ENCODE measurements at regions not wholly inside any gene's neighbourhood (a gene's known extent, or its start where the extent isn't known, plus 50 kb on each side); places are given as distances from the start of the nearest gene placed in this dataset.

GRCh38 chr2:128982001-128982400 lies 663.3 kb upstream of the HS6ST1 start:
- no peak for DNase-seq (ENCODE audit: extremely low read depth in 1 of 2, low read depth in 1 of 2)

GRCh38 chr2:128982670-128983069 lies 664.0 kb upstream of the HS6ST1 start:
- no peak for DNase-seq (ENCODE audit: extremely low read depth in 1 of 2, low read depth in 1 of 2)

- DNase-seq (ENCODE audit: extremely low read depth in 1 of 2, low read depth in 1 of 2) = no peak
These were observed 664.4 kb upstream of the HS6ST1 start for GRCh38 chr2:128983094-128983493.

GRCh38 chr2:128984081-128984480 lies 665.4 kb upstream of the HS6ST1 start:
- no peak for DNase-seq (ENCODE audit: extremely low read depth in 1 of 2, low read depth in 1 of 2)

- DNase-seq (ENCODE audit: extremely low read depth in 1 of 2, low read depth in 1 of 2) = no peak
These were observed 666.2 kb upstream of the HS6ST1 start for GRCh38 chr2:128984855-128985254.

- DNase-seq (ENCODE audit: extremely low read depth in 1 of 2, low read depth in 1 of 2) = no peak
These were observed 667.5 kb upstream of the HS6ST1 start for GRCh38 chr2:128986026-128986715.

GRCh38 chr2:128986867-128987268 lies 668.2 kb upstream of the HS6ST1 start:
- DNase-seq (ENCODE audit: extremely low read depth in 1 of 2, low read depth in 1 of 2) = no peak

- no peak for DNase-seq (ENCODE audit: extremely low read depth in 1 of 2, low read depth in 1 of 2)
These were observed 669.7 kb upstream of the HS6ST1 start for GRCh38 chr2:128988326-128988725.

- DNase-seq (ENCODE audit: extremely low read depth in 1 of 2, low read depth in 1 of 2) = no peak
These were observed 670.3 kb upstream of the HS6ST1 start for GRCh38 chr2:128988967-128989366.

- DNase-seq (ENCODE audit: extremely low read depth in 1 of 2, low read depth in 1 of 2) = no peak
These were observed 676.4 kb upstream of the HS6ST1 start for GRCh38 chr2:128995086-128995485.

- DNase-seq (ENCODE audit: extremely low read depth in 1 of 2, low read depth in 1 of 2) = no peak
These were observed 677.4 kb upstream of the HS6ST1 start for GRCh38 chr2:128996078-128996477.

GRCh38 chr2:128997166-128997866 lies 678.6 kb upstream of the HS6ST1 start:
- DNase-seq (ENCODE audit: extremely low read depth in 1 of 2, low read depth in 1 of 2) = no peak

- DNase-seq (ENCODE audit: extremely low read depth in 1 of 2, low read depth in 1 of 2) = no peak
These were observed 683.3 kb upstream of the HS6ST1 start for GRCh38 chr2:129001926-129002325.

GRCh38 chr2:129002751-129003150 lies 684.1 kb upstream of the HS6ST1 start:
- no peak for DNase-seq (ENCODE audit: extremely low read depth in 1 of 2, low read depth in 1 of 2)

- DNase-seq (ENCODE audit: extremely low read depth in 1 of 2, low read depth in 1 of 2) = no peak
These were observed 685.8 kb upstream of the HS6ST1 start for GRCh38 chr2:129004485-129004884.

- no peak for DNase-seq (ENCODE audit: extremely low read depth in 1 of 2, low read depth in 1 of 2)
These were observed 686.3 kb upstream of the HS6ST1 start for GRCh38 chr2:129004940-129005490.

GRCh38 chr2:129006135-129006886 lies 687.6 kb upstream of the HS6ST1 start:
- no peak for DNase-seq (ENCODE audit: extremely low read depth in 1 of 2, low read depth in 1 of 2)

- no peak for DNase-seq (ENCODE audit: extremely low read depth in 1 of 2, low read depth in 1 of 2)
These were observed 688.2 kb upstream of the HS6ST1 start for GRCh38 chr2:129006901-129007300.

GRCh38 chr2:129008055-129008880 lies 689.6 kb upstream of the HS6ST1 start:
- DNase-seq (ENCODE audit: extremely low read depth in 1 of 2, low read depth in 1 of 2) = no peak

- DNase-seq (ENCODE audit: extremely low read depth in 1 of 2, low read depth in 1 of 2) = no peak
These were observed 690.4 kb upstream of the HS6ST1 start for GRCh38 chr2:129008881-129009554.

All from stimulated activated CD8-positive, alpha-beta memory T cell treated with anti-CD3 and anti-CD28 coated beads, Interleukin-7, amount 100 ng/mL, for 48 hours (primary cell).